Tibial artery (tissue), 4 donors: ENCODE measurements at regions not wholly inside any gene's neighbourhood (a gene's known extent, or its start where the extent isn't known, plus 50 kb on each side); places are given as distances from the start of the nearest gene placed in this dataset.

Source experiments
- DNase-seq, 2 donors: peaks; one replicate each; pipeline ENCODE4 v3.0.0-alpha.2; 2019
- H3K27ac ChIP-seq, 2 donors: fragments of 200-600 bp; sonication (generic) in 1 of 2; 1 replicate in 1 of 2; 2 replicates in 1 of 2; pipeline ENCODE4 v1.5.1; 2018 to 2019; ENCODE audit warnings: mild to moderate bottlenecking in 1 of 2
- H3K27me3 ChIP-seq, 2 donors: fragments of 200-600 bp; sonication (generic) in 1 of 2; one replicate each; pipeline versions ENCODE4 v1.5.1 to v1.6.0; 2016 to 2019
- H3K36me3 ChIP-seq, 3 donors: fragments of 200-600 bp; sonication (generic) in 2 of 3; one replicate each; pipeline ENCODE4 v1.5.1; 2016 to 2019; ENCODE audit warnings: mild to moderate bottlenecking in 2 of 3
- H3K4me1 ChIP-seq, 4 donors: fragments of 200-600 bp; sonication (generic) in 2 of 4; 1 replicate in 3 of 4; 2 replicates in 1 of 4; pipeline ENCODE4 v1.5.1; 2016 to 2019
- H3K4me3 ChIP-seq, 2 donors: fragments of 200-600 bp; sonication (generic) in 1 of 2; 1 replicate in 1 of 2; 2 replicates in 1 of 2; pipeline ENCODE4 v1.5.1; 2018 to 2019; ENCODE audit warnings: mild to moderate bottlenecking in 2 of 2
- H3K9me3 ChIP-seq, 3 donors: fragments of 200-600 bp; sonication (generic) in 1 of 3; one replicate each; pipeline ENCODE4 v1.5.1; 2016 to 2019
- CTCF ChIP-seq, 2 experiments: fragments of 200-600 bp in 1 of 2; fragments of 450-650 bp in 1 of 2; IDR thresholded peaks; one replicate each; pipeline ENCODE4 v1.5.1; 2017 to 2019; ENCODE audit warnings: antibody characterized with exemption in 2 of 2, mild to moderate bottlenecking in 1 of 2, moderate library complexity in 1 of 2
- intact Hi-C: fragments of 100-400 bp; cut with DNase I; formaldehyde crosslinking; loops from one replicate; pipeline ENCODE4 v1.15.0; 2023; ENCODE audit warnings: low total_unique reads

DNA sequence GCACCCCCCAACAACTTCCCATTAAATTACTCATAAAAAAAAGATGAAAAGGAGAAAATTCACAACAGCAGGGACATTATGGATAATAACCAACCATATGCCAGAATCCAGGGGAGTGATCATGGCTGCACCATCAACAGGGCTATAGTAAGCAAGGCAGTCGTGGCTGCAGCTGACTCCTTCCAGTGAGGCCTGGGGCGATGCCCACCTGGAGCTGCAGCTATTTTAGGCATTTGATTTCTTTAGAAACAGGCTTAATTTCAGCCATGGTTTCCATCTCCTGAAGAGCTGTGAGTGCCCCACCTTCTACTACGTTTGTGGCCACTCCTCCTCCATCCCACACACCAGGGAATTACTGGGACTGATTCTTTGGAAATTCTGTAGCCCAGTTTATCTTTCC lies 84.0 kb downstream of the MINAR1 start:
- Histone ChIP-seq H3K4me1 (no peaks in the 10 kb centered on the region), H3K9me3 (no peaks in the 10 kb centered on the region), H3K27ac (no peak overlapping the region), H3K36me3 (no peaks in the 10 kb centered on the region), H3K4me3 (no peak overlapping the region), H3K27me3 (no peaks in the 10 kb centered on the region)
- no peak for DNase-seq
- TF ChIP-seq CTCF (IDR thresholded peaks at IDR 0.05): no peak
- intact Hi-C loops: no loop called here

GRCh38 chr15:79516646-79517045 lies 84.5 kb downstream of the MINAR1 start:
- no peaks in the 10 kb centered on the region for H3K27me3 ChIP-seq
- intact Hi-C loops: no loop called here

DNA sequence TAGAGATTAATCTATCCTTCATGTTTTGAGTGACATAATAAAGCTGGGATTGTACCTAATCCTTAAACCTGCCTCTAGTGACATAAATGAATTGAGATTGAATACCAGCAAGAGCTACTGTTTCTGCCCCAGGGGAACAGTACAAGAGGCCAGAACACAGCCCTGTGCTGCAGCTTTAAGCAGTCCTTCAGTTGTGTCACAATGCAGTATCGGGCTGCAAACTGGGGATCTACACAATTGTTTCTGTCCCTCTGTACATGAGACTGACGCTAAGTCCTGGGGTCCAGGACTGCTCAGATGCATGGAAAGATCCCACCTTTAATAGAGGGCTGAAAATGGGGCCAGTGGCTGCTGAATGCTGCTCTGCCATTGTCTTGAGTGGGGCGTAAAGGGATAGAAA lies 87.5 kb downstream of the MINAR1 start:
- no peaks in the 10 kb centered on the region for H3K27me3 ChIP-seq
- no peaks in the 10 kb centered on the region for H3K9me3 ChIP-seq
- no peak for TF ChIP-seq CTCF (IDR thresholded peaks at IDR 0.05)
- DNase-seq: no peak
- H3K4me1 ChIP-seq: no peaks in the 10 kb centered on the region
- no peaks in the 10 kb centered on the region for H3K36me3 ChIP-seq
- H3K4me3 ChIP-seq: no peak overlapping the region
- intact Hi-C loops: no loop called here
- H3K27ac ChIP-seq: no peak overlapping the region

More at GRCh38 chr15:79516646-79517045, 84.5 kb downstream of the MINAR1 start:
- Histone ChIP-seq H3K9me3 (no peaks in the 10 kb centered on the region), H3K4me1 (no peaks in the 10 kb centered on the region), H3K4me3 (no peak overlapping the region), H3K27ac (no peak overlapping the region), H3K36me3 (no peaks in the 10 kb centered on the region)
- TF ChIP-seq CTCF (IDR thresholded peaks at IDR 0.05): no peak
- DNase-seq: no peak

- H3K27ac ChIP-seq: no peak overlapping the region
- H3K36me3 ChIP-seq: no peaks in the 10 kb centered on the region
- no peaks in the 10 kb centered on the region for H3K4me1 ChIP-seq
- intact Hi-C loops: no loop called here
- H3K27me3 ChIP-seq: no peaks in the 10 kb centered on the region
- TF ChIP-seq CTCF (IDR thresholded peaks at IDR 0.05): no peak
- no peak overlapping the region for H3K4me3 ChIP-seq
- no peaks in the 10 kb centered on the region for H3K9me3 ChIP-seq
- DNase-seq: no peak
Observed at GRCh38 chr15:79520654-79521053, 88.5 kb downstream of the MINAR1 start.

- Histone ChIP-seq H3K36me3 (no peaks in the 10 kb centered on the region), H3K27me3 (peaks cover 0 to 4% of the 10 kb centered on the region in 2 donors), H3K9me3 (no peaks in the 10 kb centered on the region), H3K4me1 (no peaks in the 10 kb centered on the region), H3K27ac (no peak overlapping the region), H3K4me3 (no peak overlapping the region)
- TF ChIP-seq CTCF (IDR thresholded peaks at IDR 0.05): no peak
- intact Hi-C loops: no loop called here
- no peak for DNase-seq
Observed at GRCh38 chr15:79522656-79523055, 90.5 kb downstream of the MINAR1 start.

DNA sequence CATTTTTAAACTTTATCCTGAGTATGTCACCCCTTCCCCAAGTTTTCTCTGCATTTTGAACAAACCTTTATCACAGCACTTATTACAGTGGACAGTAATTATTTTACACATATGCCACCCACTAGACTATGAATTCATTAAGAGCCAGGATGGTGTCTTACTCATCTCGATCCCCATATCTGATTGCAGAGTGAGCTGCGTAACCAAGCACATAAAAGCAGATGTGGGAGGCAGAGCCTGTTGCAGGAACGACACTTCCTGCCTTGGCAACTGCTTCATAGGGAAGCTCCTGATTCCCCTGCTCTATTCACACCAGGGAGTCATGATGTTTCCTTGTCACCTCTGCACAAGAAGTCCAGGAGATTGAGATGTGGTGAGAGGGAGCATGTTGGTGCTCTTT lies 91.1 kb downstream of the MINAR1 start:
- TF ChIP-seq CTCF (IDR thresholded peaks at IDR 0.05): no peak
- H3K27ac ChIP-seq: no peak overlapping the region
- H3K36me3 ChIP-seq: no peaks in the 10 kb centered on the region
- H3K9me3 ChIP-seq: no peaks in the 10 kb centered on the region
- H3K27me3 ChIP-seq: peaks cover 0 to 8% of the 10 kb centered on the region in 2 donors
- intact Hi-C loops: no loop called here
- no peak overlapping the region for H3K4me3 ChIP-seq
- DNase-seq: no peak
- no peaks in the 10 kb centered on the region for H3K4me1 ChIP-seq
